ENCODE measurements at regions not wholly inside any gene's neighbourhood (a gene's known extent, or its start where the extent isn't known, plus 50 kb on each side); places are given as distances from the start of the nearest gene placed in this dataset.
"Not testable (repeated sequence)": the region's sequence is repeated elsewhere in the genome, so short reads cannot be mapped to it uniquely, and the experiment has no call there.

DNA sequence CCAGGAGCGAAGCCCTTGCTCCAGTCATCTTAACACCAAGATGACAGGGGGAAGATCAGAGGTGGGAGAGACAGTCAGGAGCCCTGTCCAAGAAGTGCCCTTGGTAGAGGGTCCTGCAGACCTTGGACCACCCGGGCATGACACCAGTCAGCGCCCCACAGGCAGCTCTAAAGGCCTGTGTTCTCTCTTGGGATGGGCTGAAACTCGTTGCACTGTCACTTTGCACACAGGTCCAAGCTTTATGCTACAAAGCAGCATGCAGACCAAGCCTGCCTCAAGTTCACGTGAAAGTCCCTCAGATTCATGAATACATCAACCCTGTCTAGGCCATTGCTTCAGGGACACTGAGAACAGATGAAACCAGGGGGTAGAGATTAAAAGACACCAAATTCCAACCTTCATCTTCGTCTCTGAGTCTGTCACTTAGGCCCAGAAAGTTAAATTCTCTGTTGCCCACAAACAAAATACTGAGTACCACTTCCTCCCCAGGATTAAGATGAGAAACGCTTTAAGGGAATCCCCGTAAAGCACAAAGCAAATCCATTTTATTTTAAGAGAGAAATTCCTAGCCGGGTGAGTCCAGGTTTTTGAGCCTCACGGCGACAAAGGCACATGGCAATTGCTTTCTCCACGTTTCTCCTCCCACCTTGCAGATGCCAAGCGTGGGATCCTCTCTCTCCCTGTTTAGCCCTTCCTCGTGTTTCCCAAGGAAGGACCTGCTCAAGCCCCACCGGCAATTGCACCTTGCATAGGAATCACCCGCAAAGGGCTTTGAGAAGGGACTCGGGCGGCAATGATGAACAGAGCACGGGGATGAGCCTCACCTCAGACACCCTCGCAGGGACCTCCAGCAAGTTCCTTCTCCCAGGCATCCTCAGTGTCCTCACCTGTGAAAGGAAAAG lies 75.0 kb upstream of the ID2 start:
- H3K27me3 Mint-ChIP-seq (ENCODE audit: unreplicated experiment), result peaks cover 2% of the 10 kb centered on the region
- no peak overlapping the region for H3K4me3 Mint-ChIP-seq (ENCODE audit: unreplicated experiment)
- H3K27ac Mint-ChIP-seq (ENCODE audit: unreplicated experiment), result no peak overlapping the region
- peaks cover 6% of the 10 kb centered on the region for H3K36me3 Mint-ChIP-seq (ENCODE audit: unreplicated experiment)
- H3K9me3 Mint-ChIP-seq (ENCODE audit: unreplicated experiment), result peaks cover 2% of the 10 kb centered on the region
- no peaks in the 10 kb centered on the region for H3K4me1 Mint-ChIP-seq (ENCODE audit: low read depth, unreplicated experiment)
- TF ChIP-seq, protein P1, sequence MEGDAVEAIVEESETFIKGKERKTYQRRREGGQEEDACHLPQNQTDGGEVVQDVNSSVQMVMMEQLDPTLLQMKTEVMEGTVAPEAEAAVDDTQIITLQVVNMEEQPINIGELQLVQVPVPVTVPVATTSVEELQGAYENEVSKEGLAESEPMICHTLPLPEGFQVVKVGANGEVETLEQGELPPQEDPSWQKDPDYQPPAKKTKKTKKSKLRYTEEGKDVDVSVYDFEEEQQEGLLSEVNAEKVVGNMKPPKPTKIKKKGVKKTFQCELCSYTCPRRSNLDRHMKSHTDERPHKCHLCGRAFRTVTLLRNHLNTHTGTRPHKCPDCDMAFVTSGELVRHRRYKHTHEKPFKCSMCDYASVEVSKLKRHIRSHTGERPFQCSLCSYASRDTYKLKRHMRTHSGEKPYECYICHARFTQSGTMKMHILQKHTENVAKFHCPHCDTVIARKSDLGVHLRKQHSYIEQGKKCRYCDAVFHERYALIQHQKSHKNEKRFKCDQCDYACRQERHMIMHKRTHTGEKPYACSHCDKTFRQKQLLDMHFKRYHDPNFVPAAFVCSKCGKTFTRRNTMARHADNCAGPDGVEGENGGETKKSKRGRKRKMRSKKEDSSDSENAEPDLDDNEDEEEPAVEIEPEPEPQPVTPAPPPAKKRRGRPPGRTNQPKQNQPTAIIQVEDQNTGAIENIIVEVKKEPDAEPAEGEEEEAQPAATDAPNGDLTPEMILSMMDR (IDR thresholded peaks at IDR 0.05; ENCODE audit: partially characterized antibody, unreplicated experiment), result no peak
- DNase-seq, result no peak

DNA sequence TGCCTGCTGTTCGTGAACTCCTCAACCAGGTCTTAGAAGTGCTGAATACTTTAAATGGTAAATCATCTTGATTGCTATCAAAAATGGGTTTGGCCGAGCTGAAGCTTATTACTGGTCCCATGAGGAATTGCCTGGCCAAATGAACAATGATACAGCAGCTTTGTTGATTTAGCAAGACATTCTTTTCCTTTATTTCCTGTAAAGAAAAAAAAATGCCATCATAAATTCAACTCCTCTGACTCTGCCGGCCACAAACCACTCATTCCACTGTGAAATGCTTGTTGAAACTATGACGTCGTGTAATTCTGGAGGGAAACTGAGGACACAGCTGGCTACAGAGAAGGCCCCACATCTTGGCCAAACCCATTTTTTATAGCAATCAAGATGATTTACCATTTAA lies 74.2 kb upstream of the ID2 start:
- peaks cover 2% of the 10 kb centered on the region for H3K9me3 Mint-ChIP-seq (ENCODE audit: unreplicated experiment)
- peaks cover 2% of the 10 kb centered on the region for H3K27me3 Mint-ChIP-seq (ENCODE audit: unreplicated experiment)
- no peak overlapping the region for H3K27ac Mint-ChIP-seq (ENCODE audit: unreplicated experiment)
- H3K4me1 Mint-ChIP-seq (ENCODE audit: low read depth, unreplicated experiment), result no peaks in the 10 kb centered on the region
- H3K4me3 Mint-ChIP-seq (ENCODE audit: unreplicated experiment), result no peak overlapping the region
- TF ChIP-seq, protein P1 (IDR thresholded peaks at IDR 0.05; ENCODE audit: partially characterized antibody, unreplicated experiment), result no peak
- DNase-seq, result no peak
- peaks cover 6% of the 10 kb centered on the region for H3K36me3 Mint-ChIP-seq (ENCODE audit: unreplicated experiment)

DNA sequence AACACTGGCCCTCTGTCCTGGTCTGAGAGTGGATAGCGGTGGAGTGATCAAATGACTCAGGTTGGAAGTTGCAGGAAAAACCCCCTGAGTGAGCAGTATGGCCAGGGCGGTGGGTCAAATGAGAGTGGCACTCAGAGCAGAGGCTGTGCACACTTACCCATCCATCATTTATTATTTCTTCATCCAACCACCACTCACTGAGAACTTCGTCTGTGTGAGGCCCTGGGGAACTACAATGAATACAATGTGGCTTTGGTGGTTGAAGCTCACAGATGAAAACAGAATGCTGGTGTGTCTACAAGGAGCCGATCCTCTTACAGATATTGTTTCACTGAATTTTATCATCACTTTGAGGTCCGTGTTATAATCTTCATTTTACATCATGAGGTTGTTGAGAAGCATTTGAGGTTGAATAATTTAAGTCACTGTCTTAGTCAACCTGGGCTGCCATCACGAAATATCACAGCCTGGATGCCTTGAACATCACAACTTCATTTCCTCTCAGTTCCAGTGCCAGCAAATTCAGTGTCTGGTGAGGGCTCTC lies 73.4 kb upstream of the ID2 start:
- H3K4me3 Mint-ChIP-seq (ENCODE audit: unreplicated experiment), result no peak overlapping the region
- peaks cover 6% of the 10 kb centered on the region for H3K36me3 Mint-ChIP-seq (ENCODE audit: unreplicated experiment)
- H3K4me1 Mint-ChIP-seq (ENCODE audit: low read depth, unreplicated experiment), result no peaks in the 10 kb centered on the region
- H3K9me3 Mint-ChIP-seq (ENCODE audit: unreplicated experiment), result peaks cover 2% of the 10 kb centered on the region
- no peak for DNase-seq
- no peak overlapping the region for H3K27ac Mint-ChIP-seq (ENCODE audit: unreplicated experiment)
- peaks cover 2% of the 10 kb centered on the region for H3K27me3 Mint-ChIP-seq (ENCODE audit: unreplicated experiment)
- TF ChIP-seq, protein P1 (IDR thresholded peaks at IDR 0.05; ENCODE audit: partially characterized antibody, unreplicated experiment), result no peak

DNA sequence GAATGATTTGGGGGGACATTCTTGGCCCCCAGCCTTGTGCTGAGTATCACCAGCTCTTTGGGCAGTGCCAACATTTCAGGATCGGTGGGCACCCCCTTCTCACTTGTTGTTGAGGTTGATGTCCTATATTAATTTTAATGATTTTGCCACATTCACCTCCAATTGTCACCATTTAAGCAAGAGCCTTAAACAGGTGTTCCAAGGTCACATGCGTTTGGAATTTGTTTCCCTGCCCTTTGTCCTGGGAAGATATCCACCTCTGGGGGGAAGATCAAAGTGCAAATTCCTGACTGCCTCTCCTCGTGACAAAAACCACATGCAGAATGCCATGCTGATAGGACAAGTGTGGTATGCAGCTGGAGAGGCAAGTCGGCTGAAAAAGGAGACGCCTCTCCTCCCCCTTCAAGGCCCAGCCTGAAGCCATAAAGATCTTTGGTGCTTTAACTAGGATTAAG lies 72.5 kb upstream of the ID2 start:
- Mint-ChIP-seq H3K4me3 (ENCODE audit: unreplicated experiment) (no peak overlapping the region), H3K4me1 (ENCODE audit: low read depth, unreplicated experiment) (no peaks in the 10 kb centered on the region), H3K27me3 (ENCODE audit: unreplicated experiment) (peaks cover 2% of the 10 kb centered on the region), H3K36me3 (ENCODE audit: unreplicated experiment) (peaks cover 6% of the 10 kb centered on the region), H3K27ac (ENCODE audit: unreplicated experiment) (no peak overlapping the region), H3K9me3 (ENCODE audit: unreplicated experiment) (peaks cover 2% of the 10 kb centered on the region)
- no peak for DNase-seq
- TF ChIP-seq, protein P1 (IDR thresholded peaks at IDR 0.05; ENCODE audit: partially characterized antibody, unreplicated experiment), result no peak

DNA sequence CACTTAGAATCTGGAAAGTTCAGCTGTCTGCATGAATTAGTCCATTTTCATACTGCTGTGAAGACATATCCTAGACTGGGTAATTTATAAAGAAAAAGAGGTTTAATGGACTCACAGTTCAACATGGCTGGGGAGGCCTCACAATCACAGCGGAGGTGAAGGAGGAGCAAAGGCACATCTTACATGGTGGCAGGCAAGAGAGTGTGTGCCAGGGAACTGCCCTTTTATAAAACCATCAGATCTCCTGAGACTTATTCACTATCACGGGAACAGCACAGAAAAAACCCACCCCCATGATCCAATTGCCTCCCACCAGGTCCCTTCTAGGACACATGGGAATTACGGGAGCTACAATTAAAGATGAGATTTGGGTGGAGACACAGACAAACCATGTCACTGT lies 71.1 kb upstream of the ID2 start:
- not testable (repeated sequence) for H3K27ac Mint-ChIP-seq (ENCODE audit: unreplicated experiment); H3K4me1 Mint-ChIP-seq (ENCODE audit: low read depth, unreplicated experiment); H3K9me3 Mint-ChIP-seq (ENCODE audit: unreplicated experiment); DNase-seq; H3K27me3 Mint-ChIP-seq (ENCODE audit: unreplicated experiment); H3K4me3 Mint-ChIP-seq (ENCODE audit: unreplicated experiment)
- H3K36me3 Mint-ChIP-seq (ENCODE audit: unreplicated experiment), result peaks cover 15% of the 10 kb centered on the region
